PC-3 (cell line): ENCODE measurements at regions not wholly inside any gene's neighbourhood (a gene's known extent, or its start where the extent isn't known, plus 50 kb on each side); places are given as distances from the start of the nearest gene placed in this dataset.

Experiments
- ATAC-seq: fragments of 200-7000 bp; cut with Tn5 transposase; 2 replicates; pipeline ENCODE4 v1.9.1; 2020; ENCODE audit warnings: mild to moderate bottlenecking, moderate library complexity
- BruUV-seq: library from RNA; stranded (reverse); fragments of 400-500 nt; replicated peaks from 2 replicates; lab custom pipeline; 2021; lab: Mats Ljungman, UMichigan
- CTCF ChIA-PET: fragments of 300-600 bp; sonication (Branson Sonifier 250); formaldehyde crosslinking; loops from one replicate; lab custom pipeline; 2022; ENCODE audit warnings: antibody characterized with exemption; lab: Charles Lee
- POLR2A ChIA-PET: fragments of 300-600 bp; sonication (Branson Sonifier 250); formaldehyde crosslinking; loops from one replicate; lab custom pipeline; 2022; ENCODE audit warnings: antibody characterized with exemption; ENCODE audit not compliant: unreplicated experiment; lab: Charles Lee
- DNase-seq: peaks from one replicate; pipeline ENCODE4 v3.0.0-alpha.2; 2015
- H2AFZ ChIP-seq: fragments of 300-600 bp; sonication (generic); 2 replicates; pipeline ENCODE4 v1.6.0; 2016; ENCODE audit warnings: antibody characterized with exemption, low read length
- H3F3A ChIP-seq: fragments of 300-600 bp; sonication (generic); one replicate; pipeline ENCODE4 v1.6.0; 2017; ENCODE audit warnings: antibody characterized with exemption, low read length, control low read depth, mild to moderate bottlenecking; ENCODE audit not compliant: unreplicated experiment
- H3K27ac ChIP-seq: fragments of 300-600 bp; sonication (generic); 2 replicates; pipeline ENCODE4 v1.5.1; 2016; ENCODE audit warnings: mild to moderate bottlenecking, low read length
- H3K27me3 ChIP-seq: fragments of 300-600 bp; sonication (generic); 2 replicates; pipeline ENCODE4 v1.6.1; 2016; ENCODE audit warnings: low read length, mixed read lengths
- H3K36me3 ChIP-seq: fragments of 300-600 bp; sonication (generic); 2 replicates; pipeline ENCODE4 v1.6.1; 2016; ENCODE audit warnings: low read depth, mixed run types, low read length, mixed read lengths
- H3K4me1 ChIP-seq: fragments of 300-600 bp; sonication (generic); 2 replicates; pipeline ENCODE4 v1.5.1; 2016; ENCODE audit warnings: low read length; ENCODE audit not compliant: insufficient read depth
- H3K4me2 ChIP-seq: fragments of 300-600 bp; sonication (generic); 2 replicates; pipeline ENCODE4 v1.6.0; 2016; ENCODE audit warnings: low read length
- H3K4me3 ChIP-seq: fragments of 300-600 bp; sonication (generic); 2 replicates; pipeline ENCODE4 v1.5.1; 2016; ENCODE audit warnings: mild to moderate bottlenecking, low read length, mixed read lengths
- H3K79me2 ChIP-seq: fragments of 300-600 bp; sonication (generic); 2 replicates; pipeline ENCODE4 v1.6.1; 2017; ENCODE audit warnings: low read length, mixed read lengths
- H3K9ac ChIP-seq: fragments of 300-600 bp; sonication (generic); 2 replicates; pipeline ENCODE4 v1.6.0; 2016; ENCODE audit warnings: mild to moderate bottlenecking, low read length
- H3K9me2 ChIP-seq: fragments of 300-600 bp; sonication (generic); replicated peaks from 2 replicates; pipeline ENCODE4 v1.6.1; 2016; ENCODE audit warnings: mixed run types, low read length, mixed read lengths
- H3K9me3 ChIP-seq: fragments of 300-600 bp; sonication (generic); 2 replicates; pipeline ENCODE4 v1.6.1; 2016; ENCODE audit warnings: low read length, mixed read lengths
- H4K20me1 ChIP-seq: fragments of 300-600 bp; sonication (generic); 2 replicates; pipeline ENCODE4 v1.6.1; 2016; ENCODE audit warnings: low read length, mixed read lengths
- CTCF ChIP-seq: fragments of 300-600 bp; sonication (generic); conservative IDR thresholded peaks from 2 replicates; pipeline ENCODE4 v1.5.1; 2017; ENCODE audit warnings: antibody characterized with exemption, low read depth, mild to moderate bottlenecking, low read length
- EZH2 ChIP-seq: fragments of 300-600 bp; sonication (generic); IDR thresholded peaks from one replicate; pipeline ENCODE4 v1.6.1; 2017; ENCODE audit warnings: antibody characterized with exemption, mild to moderate bottlenecking, low read length; ENCODE audit not compliant: unreplicated experiment
- EZH2phosphoT487 ChIP-seq: fragments of 300-600 bp; sonication (generic); IDR thresholded peaks from 2 replicates; pipeline ENCODE4 v1.6.1; 2018; ENCODE audit warnings: mild to moderate bottlenecking, antibody characterized with exemption, low read length, borderline replicate concordance
- intact Hi-C: fragments of 100-400 bp; cut with micrococcal nuclease; formaldehyde crosslinking; loops from 2 replicates; pipeline ENCODE4 v1.9.0; 2023

- ATAC-seq: no peak
- POLR2A ChIA-PET: no interaction called here
Observed at GRCh38 chr16:79505344-79505743, 95.2 kb downstream of the MAF start.

GRCh38 chr16:79503511-79503910, 97.0 kb downstream of the MAF start:
- DNase-seq: no peak
- H3K4me1 ChIP-seq: no peaks in the 10 kb centered on the region
- no peaks in the 10 kb centered on the region for H3F3A ChIP-seq
- no peak for TF ChIP-seq EZH2
- TF ChIP-seq CTCF: no peak
- no peak for TF ChIP-seq EZH2phosphoT487
- H2AFZ ChIP-seq: no peak overlapping the region
- no peaks in the 10 kb centered on the region for H3K79me2 ChIP-seq
- no peak overlapping the region for H3K4me3 ChIP-seq
- ATAC-seq: no peak
- no TSS peak for BruUV-seq
- no peaks in the 10 kb centered on the region for H3K27me3 ChIP-seq
- ChIA-PET CTCF (no interaction called here), POLR2A (no interaction called here)
- no peak overlapping the region for H3K27ac ChIP-seq
- no peak overlapping the region for H3K4me2 ChIP-seq
- H4K20me1 ChIP-seq: no peaks in the 10 kb centered on the region
- no peaks in the 10 kb centered on the region for H3K9me3 ChIP-seq
- no peaks in the 10 kb centered on the region for H3K9me2 ChIP-seq
- no peak overlapping the region for H3K9ac ChIP-seq
- H3K36me3 ChIP-seq: no peaks in the 10 kb centered on the region
- intact Hi-C loops: no loop called here

More at GRCh38 chr16:79505344-79505743, 95.2 kb downstream of the MAF start:
- TF ChIP-seq CTCF (no peak), EZH2 (no peak), EZH2phosphoT487 (no peak)
- CTCF ChIA-PET: no interaction called here
- no peak overlapping the region for H3K27ac ChIP-seq
- no peaks in the 10 kb centered on the region for H3K36me3 ChIP-seq
- intact Hi-C loops: no loop called here
- H3K9me3 ChIP-seq: no peaks in the 10 kb centered on the region
- H3K9ac ChIP-seq: no peak overlapping the region
- no peak overlapping the region for H3K4me3 ChIP-seq
- no peaks in the 10 kb centered on the region for H3F3A ChIP-seq
- H3K9me2 ChIP-seq: no peaks in the 10 kb centered on the region
- H3K27me3 ChIP-seq: no peaks in the 10 kb centered on the region
- no peaks in the 10 kb centered on the region for H4K20me1 ChIP-seq
- no peak overlapping the region for H2AFZ ChIP-seq
- no peak for DNase-seq
- H3K4me1 ChIP-seq: no peaks in the 10 kb centered on the region
- no TSS peak for BruUV-seq
- no peaks in the 10 kb centered on the region for H3K79me2 ChIP-seq
- no peak overlapping the region for H3K4me2 ChIP-seq

GRCh38 chr16:79501446-79501845, 99.1 kb downstream of the MAF start:
- no peaks in the 10 kb centered on the region for H3F3A ChIP-seq
- no peaks in the 10 kb centered on the region for H3K36me3 ChIP-seq
- H3K9ac ChIP-seq: no peak overlapping the region
- no peak overlapping the region for H3K27ac ChIP-seq
- BruUV-seq: no TSS peak
- DNase-seq (no peak), ATAC-seq (no peak)
- no peaks in the 10 kb centered on the region for H3K79me2 ChIP-seq
- H3K9me2 ChIP-seq: no peaks in the 10 kb centered on the region
- no peak for TF ChIP-seq EZH2phosphoT487
- TF ChIP-seq CTCF: no peak
- TF ChIP-seq EZH2: no peak
- H3K4me2 ChIP-seq: no peak overlapping the region
- CTCF ChIA-PET: no interaction called here
- no peaks in the 10 kb centered on the region for H3K9me3 ChIP-seq
- no peaks in the 10 kb centered on the region for H3K4me1 ChIP-seq
- H3K27me3 ChIP-seq: no peaks in the 10 kb centered on the region
- no peaks in the 10 kb centered on the region for H4K20me1 ChIP-seq
- intact Hi-C loops: no loop called here
- no peak overlapping the region for H3K4me3 ChIP-seq
- POLR2A ChIA-PET: no interaction called here
- no peak overlapping the region for H2AFZ ChIP-seq
